ENCODE measurements at regions not wholly inside any gene's neighbourhood (a gene's known extent, or its start where the extent isn't known, plus 50 kb on each side); places are given as distances from the start of the nearest gene placed in this dataset.
"Not testable (repeated sequence)": the region's sequence is repeated elsewhere in the genome, so short reads cannot be mapped to it uniquely, and the experiment has no call there.

DNA sequence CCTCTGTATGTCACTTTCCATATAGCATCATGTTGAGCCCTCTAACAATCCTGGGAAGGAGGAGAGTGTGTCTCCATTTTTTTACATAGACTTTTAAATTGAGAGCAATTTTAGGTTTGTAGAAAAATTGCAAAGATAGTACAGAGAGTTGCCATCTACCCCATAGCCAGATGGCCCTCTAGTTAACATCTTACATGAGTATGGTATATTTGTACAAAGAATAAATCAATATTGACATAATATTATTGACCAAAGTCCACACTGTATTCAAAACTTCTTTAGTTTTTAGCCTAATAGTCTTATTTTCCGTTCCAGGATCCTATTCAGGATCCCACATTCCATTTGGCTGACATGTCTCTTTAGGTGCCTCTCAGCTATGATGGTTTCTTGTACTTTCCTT is 274.6 kb upstream of the PLPP4 start:
- no peaks in the 10 kb centered on the region for H3K9me3 ChIP-seq
- H3K27me3 ChIP-seq: no peaks in the 10 kb centered on the region
- H3K4me3 ChIP-seq: no peak overlapping the region
- H3K4me1 ChIP-seq: no peaks in the 10 kb centered on the region
- no peaks in the 10 kb centered on the region for H3K36me3 ChIP-seq
- intact Hi-C loops (cut with DNase I): no loop called here
- no peak for DNase-seq (ENCODE audit: extremely low spot score in 2 of 2)
- no peak overlapping the region for H3K27ac ChIP-seq
- no peak for TF ChIP-seq POLR2A (IDR thresholded peaks at IDR 0.05)
- TF ChIP-seq POLR2AphosphoS5 (IDR thresholded peaks at IDR 0.05; ENCODE audit: insufficient read depth in 1 of 2, low read depth in 1 of 2): no peak
- TF ChIP-seq, protein P1, sequence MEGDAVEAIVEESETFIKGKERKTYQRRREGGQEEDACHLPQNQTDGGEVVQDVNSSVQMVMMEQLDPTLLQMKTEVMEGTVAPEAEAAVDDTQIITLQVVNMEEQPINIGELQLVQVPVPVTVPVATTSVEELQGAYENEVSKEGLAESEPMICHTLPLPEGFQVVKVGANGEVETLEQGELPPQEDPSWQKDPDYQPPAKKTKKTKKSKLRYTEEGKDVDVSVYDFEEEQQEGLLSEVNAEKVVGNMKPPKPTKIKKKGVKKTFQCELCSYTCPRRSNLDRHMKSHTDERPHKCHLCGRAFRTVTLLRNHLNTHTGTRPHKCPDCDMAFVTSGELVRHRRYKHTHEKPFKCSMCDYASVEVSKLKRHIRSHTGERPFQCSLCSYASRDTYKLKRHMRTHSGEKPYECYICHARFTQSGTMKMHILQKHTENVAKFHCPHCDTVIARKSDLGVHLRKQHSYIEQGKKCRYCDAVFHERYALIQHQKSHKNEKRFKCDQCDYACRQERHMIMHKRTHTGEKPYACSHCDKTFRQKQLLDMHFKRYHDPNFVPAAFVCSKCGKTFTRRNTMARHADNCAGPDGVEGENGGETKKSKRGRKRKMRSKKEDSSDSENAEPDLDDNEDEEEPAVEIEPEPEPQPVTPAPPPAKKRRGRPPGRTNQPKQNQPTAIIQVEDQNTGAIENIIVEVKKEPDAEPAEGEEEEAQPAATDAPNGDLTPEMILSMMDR (IDR thresholded peaks at IDR 0.05): no peak

DNA sequence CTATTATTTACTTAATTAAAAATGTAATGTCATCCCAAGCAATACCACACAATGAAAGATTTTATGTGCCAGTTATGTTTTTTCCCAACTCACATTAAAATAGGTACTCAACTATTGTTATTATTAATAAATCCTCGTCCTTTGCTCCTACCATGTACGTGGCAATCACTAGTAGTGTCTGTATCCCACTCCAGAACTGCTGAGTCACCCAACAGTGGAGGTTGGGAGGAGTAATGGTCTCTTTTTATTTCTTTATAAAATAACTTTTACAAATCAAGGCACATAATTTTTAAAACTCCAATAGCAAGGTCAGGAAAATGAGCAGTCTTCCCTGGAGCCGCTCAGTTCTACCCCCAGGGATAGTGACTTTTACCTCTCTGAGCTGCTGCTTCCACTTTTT is 273.5 kb upstream of the PLPP4 start:
- TF ChIP-seq POLR2AphosphoS5 (IDR thresholded peaks at IDR 0.05; ENCODE audit: insufficient read depth in 1 of 2, low read depth in 1 of 2) (no peak), POLR2A (IDR thresholded peaks at IDR 0.05) (no peak)
- TF ChIP-seq, protein P1 (IDR thresholded peaks at IDR 0.05): no peak
- DNase-seq (ENCODE audit: extremely low spot score in 2 of 2): no peak
- intact Hi-C loops (cut with DNase I): no loop called here

DNA sequence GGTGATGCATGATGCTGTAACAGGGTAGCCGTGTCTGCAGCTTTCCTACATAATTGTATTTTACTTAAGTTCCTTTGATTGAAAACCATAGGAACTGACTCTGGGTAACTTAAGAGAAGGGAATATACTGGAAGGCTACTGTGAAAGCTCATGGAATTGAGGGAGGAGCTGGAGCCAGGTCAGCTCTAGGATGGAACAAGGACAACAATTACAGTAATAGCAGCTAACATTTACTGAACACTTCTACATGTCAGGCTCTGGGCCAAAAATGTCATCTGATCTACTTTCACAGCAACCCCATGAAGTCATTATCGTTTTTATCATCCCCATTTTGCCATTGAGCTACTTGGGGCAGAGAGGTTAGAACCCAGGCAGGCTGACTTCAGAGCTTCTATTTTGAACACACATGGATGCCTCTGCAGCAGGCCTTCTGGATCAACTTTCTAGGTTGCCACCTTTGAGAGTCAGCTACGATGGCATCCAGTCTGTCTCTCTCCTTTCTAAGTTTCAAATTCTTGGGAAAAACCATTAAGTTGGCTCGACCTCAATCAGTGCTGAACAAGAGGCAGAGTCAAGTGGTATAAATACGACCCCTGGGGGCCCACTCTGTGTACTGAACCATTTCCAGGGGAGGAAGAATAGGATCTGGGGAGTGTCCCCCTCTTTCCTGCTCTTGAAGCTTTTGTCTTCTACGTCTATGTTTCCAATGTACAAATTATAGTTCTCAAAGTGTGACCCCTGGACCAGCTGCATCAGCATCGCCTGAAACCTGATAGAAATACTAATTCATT is 272.3 kb upstream of the PLPP4 start:
- H3K27me3 ChIP-seq: no peaks in the 10 kb centered on the region
- H3K36me3 ChIP-seq: no peaks in the 10 kb centered on the region
- no peak overlapping the region for H3K4me3 ChIP-seq
- TF ChIP-seq POLR2A (IDR thresholded peaks at IDR 0.05) (no peak), POLR2AphosphoS5 (IDR thresholded peaks at IDR 0.05; ENCODE audit: insufficient read depth in 1 of 2, low read depth in 1 of 2) (no peak)
- TF ChIP-seq, protein P1 (IDR thresholded peaks at IDR 0.05): no peak
- H3K4me1 ChIP-seq: no peaks in the 10 kb centered on the region
- no peaks in the 10 kb centered on the region for H3K9me3 ChIP-seq
- DNase-seq (ENCODE audit: extremely low spot score in 2 of 2): no peak
- intact Hi-C loops (cut with DNase I): no loop called here
- no peak overlapping the region for H3K27ac ChIP-seq

More for the DNA sequence above, 273.5 kb upstream of the PLPP4 start:
- Histone ChIP-seq H3K4me1 (no peaks in the 10 kb centered on the region), H3K27me3 (no peaks in the 10 kb centered on the region), H3K27ac (no peak overlapping the region), H3K36me3 (no peaks in the 10 kb centered on the region), H3K4me3 (no peak overlapping the region), H3K9me3 (no peaks in the 10 kb centered on the region)

DNA sequence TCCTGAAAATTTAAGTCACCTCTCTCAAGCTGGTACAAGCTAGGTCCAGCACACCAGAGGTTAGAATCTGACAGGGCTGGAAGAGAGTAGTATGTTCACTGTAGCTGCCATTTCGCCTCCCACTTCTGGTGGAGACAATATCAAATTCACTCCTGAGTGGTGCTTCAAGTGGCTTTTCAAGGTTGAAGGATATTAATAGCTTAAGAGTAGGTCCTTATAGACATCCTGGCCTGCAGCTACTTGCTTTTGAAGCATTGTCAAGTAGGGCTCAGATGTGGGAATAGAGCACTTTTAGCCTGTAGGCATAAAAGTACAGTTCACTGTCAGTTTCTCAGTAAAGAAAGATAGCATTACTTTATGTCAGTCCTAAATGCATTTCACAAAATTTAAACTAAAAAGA is 270.5 kb upstream of the PLPP4 start:
- Histone ChIP-seq H3K27ac (no peak overlapping the region), H3K4me3 (no peak overlapping the region), H3K36me3 (no peaks in the 10 kb centered on the region), H3K27me3 (no peaks in the 10 kb centered on the region), H3K9me3 (no peaks in the 10 kb centered on the region), H3K4me1 (no peaks in the 10 kb centered on the region)
- TF ChIP-seq, protein P1 (IDR thresholded peaks at IDR 0.05): no peak
- TF ChIP-seq POLR2A (IDR thresholded peaks at IDR 0.05) (no peak), POLR2AphosphoS5 (IDR thresholded peaks at IDR 0.05; ENCODE audit: insufficient read depth in 1 of 2, low read depth in 1 of 2) (no peak)
- DNase-seq (ENCODE audit: extremely low spot score in 2 of 2): no peak
- intact Hi-C loops (cut with DNase I): no loop called here

DNA sequence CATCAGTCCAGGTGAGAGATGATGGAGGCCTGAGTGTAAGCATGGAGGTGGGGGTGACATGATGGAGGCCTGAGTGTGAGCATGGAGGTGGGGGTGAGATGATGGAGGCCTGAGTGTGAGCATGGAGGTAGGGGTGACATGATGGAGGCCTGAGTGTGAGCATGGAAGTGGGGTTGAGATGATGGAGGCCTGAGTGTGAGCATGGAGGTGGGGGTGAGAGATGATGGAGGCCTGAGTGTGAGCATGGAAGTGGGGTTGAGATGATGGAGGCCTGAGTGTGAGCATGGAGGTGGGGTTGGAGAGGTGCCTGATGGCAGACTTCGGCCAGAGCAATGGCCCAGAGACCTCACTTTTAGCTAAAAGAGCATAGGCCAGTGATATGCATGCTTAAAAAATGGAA is 269.9 kb upstream of the PLPP4 start:
- H3K27ac ChIP-seq; H3K36me3 ChIP-seq; H3K27me3 ChIP-seq; H3K4me1 ChIP-seq; DNase-seq (ENCODE audit: extremely low spot score in 2 of 2); intact Hi-C loops (cut with DNase I); H3K9me3 ChIP-seq; H3K4me3 ChIP-seq: not testable (repeated sequence)
